Uterus (tissue), 2 donors: ENCODE measurements at regions not wholly inside any gene's neighbourhood (a gene's known extent, or its start where the extent isn't known, plus 50 kb on each side); places are given as distances from the start of the nearest gene placed in this dataset.

ENCODE experiments used
- CTCF ChIP-seq, 4 experiments: fragments of 200-600 bp in 2 of 4; fragments of 450-650 bp in 2 of 4; sonication (generic) in 2 of 4; IDR thresholded peaks; one replicate each; pipeline ENCODE4 v1.5.1; 2016 to 2019; ENCODE audit warnings: antibody characterized with exemption in 4 of 4, mild to moderate bottlenecking in 2 of 4, moderate library complexity in 1 of 4
- POLR2A ChIP-seq, 2 donors: fragments of 450-650 bp; IDR thresholded peaks; one replicate each; pipeline ENCODE4 v1.6.1; 2016; ENCODE audit warnings: antibody characterized with exemption in 2 of 2, mild to moderate bottlenecking in 1 of 2, moderate library complexity in 1 of 2

- TF ChIP-seq CTCF (IDR thresholded peaks at IDR 0.05): no peak
- no peak for TF ChIP-seq POLR2A (IDR thresholded peaks at IDR 0.05)
Observed at GRCh38 chr20:52684905-52685304, 287.3 kb upstream of the TSHZ2 start.
